Mammary epithelial cell (primary cell): ENCODE measurements at regions not wholly inside any gene's neighbourhood (a gene's known extent, or its start where the extent isn't known, plus 50 kb on each side); places are given as distances from the start of the nearest gene placed in this dataset.

Experiments used
- EZH2 ChIP-seq: IDR thresholded peaks from 2 replicates; pipeline ENCODE4 v1.6.1; 2012; ENCODE audit warnings: low read length, inconsistent platforms, borderline replicate concordance
- TF ChIP-seq, protein P1 (sequence below), 2 donors: IDR thresholded peaks in 1 of 2; conservative IDR thresholded peaks in 1 of 2; 2 replicates each; pipeline ENCODE4 v1.5.1; 2011 to 2012; ENCODE audit warnings: inconsistent platforms in 2 of 2, low read length in 2 of 2, mild to moderate bottlenecking in 2 of 2, control low read depth in 1 of 2, low read depth in 1 of 2; ENCODE audit not compliant: insufficient read depth in 1 of 2; ENCODE audit errors: extremely low read depth in 1 of 2

DNA sequence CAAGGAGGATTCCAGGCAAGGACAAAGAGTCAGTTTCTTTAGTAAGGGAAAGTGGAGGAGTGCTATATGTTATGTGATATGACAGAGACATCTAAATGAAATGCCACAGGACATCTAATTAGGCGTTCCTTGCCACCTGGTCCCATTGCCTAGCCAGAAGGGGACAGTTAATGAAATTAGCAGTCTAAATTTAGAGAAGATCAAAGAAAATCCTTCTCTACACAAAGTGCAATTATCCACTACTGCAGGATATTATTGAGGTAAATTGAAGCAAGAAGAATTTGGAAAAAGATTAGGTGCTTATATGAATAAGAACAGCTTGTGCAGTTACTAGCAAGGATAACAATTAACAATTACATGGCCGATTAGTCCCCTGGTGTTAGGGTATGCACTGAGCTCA is 495.3 kb upstream of the NMUR2 start:
- TF ChIP-seq, protein P1, sequence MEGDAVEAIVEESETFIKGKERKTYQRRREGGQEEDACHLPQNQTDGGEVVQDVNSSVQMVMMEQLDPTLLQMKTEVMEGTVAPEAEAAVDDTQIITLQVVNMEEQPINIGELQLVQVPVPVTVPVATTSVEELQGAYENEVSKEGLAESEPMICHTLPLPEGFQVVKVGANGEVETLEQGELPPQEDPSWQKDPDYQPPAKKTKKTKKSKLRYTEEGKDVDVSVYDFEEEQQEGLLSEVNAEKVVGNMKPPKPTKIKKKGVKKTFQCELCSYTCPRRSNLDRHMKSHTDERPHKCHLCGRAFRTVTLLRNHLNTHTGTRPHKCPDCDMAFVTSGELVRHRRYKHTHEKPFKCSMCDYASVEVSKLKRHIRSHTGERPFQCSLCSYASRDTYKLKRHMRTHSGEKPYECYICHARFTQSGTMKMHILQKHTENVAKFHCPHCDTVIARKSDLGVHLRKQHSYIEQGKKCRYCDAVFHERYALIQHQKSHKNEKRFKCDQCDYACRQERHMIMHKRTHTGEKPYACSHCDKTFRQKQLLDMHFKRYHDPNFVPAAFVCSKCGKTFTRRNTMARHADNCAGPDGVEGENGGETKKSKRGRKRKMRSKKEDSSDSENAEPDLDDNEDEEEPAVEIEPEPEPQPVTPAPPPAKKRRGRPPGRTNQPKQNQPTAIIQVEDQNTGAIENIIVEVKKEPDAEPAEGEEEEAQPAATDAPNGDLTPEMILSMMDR (conservative IDR thresholded peaks at IDR 0.05 in 1 of 2, IDR thresholded peaks at IDR 0.05 in 1 of 2; ENCODE audit: extremely low read depth in 1 of 2, insufficient read depth in 1 of 2, low read depth in 1 of 2, low read length in 2 of 2) = no peak
- no peak for TF ChIP-seq EZH2
